NT2/D1 (cell line): ENCODE measurements at regions not wholly inside any gene's neighbourhood (a gene's known extent, or its start where the extent isn't known, plus 50 kb on each side); places are given as distances from the start of the nearest gene placed in this dataset.

ENCODE experiments used
- SUZ12 ChIP-seq: IDR thresholded peaks from 2 replicates; pipeline ENCODE4 v1.6.1; 2011; ENCODE audit not compliant: insufficient read length, insufficient read depth; ENCODE audit errors: extremely low read depth
- YY1 ChIP-seq: IDR thresholded peaks from 2 replicates; pipeline ENCODE4 v1.6.1; 2011; ENCODE audit not compliant: insufficient read length, insufficient read depth
- ZNF274 ChIP-seq: IDR thresholded peaks from 2 replicates; pipeline ENCODE4 v1.6.1; 2011; ENCODE audit warnings: mild to moderate bottlenecking, low read depth, low read length

DNA sequence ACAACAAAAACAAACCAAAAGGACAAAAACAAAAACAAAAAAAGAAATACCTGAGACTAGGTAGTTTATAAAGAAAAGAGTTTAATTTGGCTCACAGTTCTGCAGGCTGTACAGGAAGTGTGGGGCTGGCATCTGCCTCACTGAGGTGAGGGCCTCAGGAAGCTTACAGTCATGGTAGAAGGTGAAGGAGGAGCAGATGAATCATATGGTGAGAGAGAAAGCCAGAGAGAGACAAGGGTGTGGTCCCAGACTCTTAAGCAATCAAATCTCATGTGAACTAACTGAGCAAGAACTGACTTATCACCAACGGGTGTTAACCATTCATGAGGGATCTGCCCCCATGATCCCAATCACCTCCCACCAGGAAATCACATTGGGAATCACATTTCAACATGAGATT lies 58.8 kb upstream of the ZBED5 start:
- TF ChIP-seq SUZ12 = no peak
- TF ChIP-seq YY1 = no peak
- TF ChIP-seq ZNF274 = no peak
